ENCODE measurements at regions not wholly inside any gene's neighbourhood (a gene's known extent, or its start where the extent isn't known, plus 50 kb on each side); places are given as distances from the start of the nearest gene placed in this dataset.

GRCh38 chr5:115352571-115352970 is 56.1 kb upstream of the CCDC112 start:
- DNase-seq (no peak), ATAC-seq (no peak)
- intact Hi-C loops (cut with DNase I, micrococcal nuclease), result no loop called here

GRCh38 chr5:115351356-115352195 is 55.1 kb upstream of the CCDC112 start:
- DNase-seq (no peak), ATAC-seq (no peak)
- intact Hi-C loops (cut with DNase I, micrococcal nuclease), result no loop called here

- ATAC-seq, result no peak
Measured at GRCh38 chr5:115350894-115351293, 54.4 kb upstream of the CCDC112 start.

GRCh38 chr5:115349001-115349817 is 52.8 kb upstream of the CCDC112 start:
- ATAC-seq (peak; percentile 89), DNase-seq (no peak)
- intact Hi-C loops (cut with DNase I, micrococcal nuclease), result no loop called here

More at GRCh38 chr5:115350894-115351293, 54.4 kb upstream of the CCDC112 start:
- DNase-seq, result no peak
- intact Hi-C loops (cut with DNase I, micrococcal nuclease), result no loop called here

GRCh38 chr5:115348175-115348574 is 51.7 kb upstream of the CCDC112 start:
- intact Hi-C loops (cut with DNase I, micrococcal nuclease), result no loop called here
- ATAC-seq (peak; percentile 68), DNase-seq (no peak)
